ENCODE measurements at regions not wholly inside any gene's neighbourhood (a gene's known extent, or its start where the extent isn't known, plus 50 kb on each side); places are given as distances from the start of the nearest gene placed in this dataset.
A peak's percentile ranks its signal among the peaks of the same experiment; 100 is the strongest.

DNA sequence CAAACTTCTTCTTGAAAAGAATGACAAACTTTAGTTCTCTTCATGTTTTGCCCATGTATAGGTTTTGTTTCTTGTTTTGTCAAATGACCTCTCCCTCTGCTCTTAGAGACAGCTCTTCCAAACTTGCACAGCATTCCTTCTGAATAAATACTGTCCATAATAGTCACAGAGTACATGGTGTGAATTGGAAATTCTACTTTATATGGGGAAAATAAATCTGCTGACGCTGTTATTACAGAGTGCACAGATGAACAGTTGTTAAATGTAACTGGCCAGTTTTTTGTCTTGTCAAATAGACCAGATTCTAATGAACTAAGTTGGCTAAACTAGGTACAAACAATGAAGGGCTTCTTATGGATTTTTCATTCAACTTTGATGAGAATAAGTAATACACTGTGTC lies 115.8 kb upstream of the DTNA start:
- H3K27ac Mint-ChIP-seq: peak overlapping the region in 1 of 3 experiments; percentile 80
- H3K9me3 Mint-ChIP-seq: no peaks in the 10 kb centered on the region
- peak overlapping the region in 2 of 3 experiments; percentile 85 to 89 for H3K4me3 Mint-ChIP-seq
- H3K27me3 Mint-ChIP-seq (ENCODE audit: low read depth): no peaks in the 10 kb centered on the region
- H3K36me3 Mint-ChIP-seq (ENCODE audit: low read depth): no peaks in the 10 kb centered on the region
- TF ChIP-seq, protein P1, sequence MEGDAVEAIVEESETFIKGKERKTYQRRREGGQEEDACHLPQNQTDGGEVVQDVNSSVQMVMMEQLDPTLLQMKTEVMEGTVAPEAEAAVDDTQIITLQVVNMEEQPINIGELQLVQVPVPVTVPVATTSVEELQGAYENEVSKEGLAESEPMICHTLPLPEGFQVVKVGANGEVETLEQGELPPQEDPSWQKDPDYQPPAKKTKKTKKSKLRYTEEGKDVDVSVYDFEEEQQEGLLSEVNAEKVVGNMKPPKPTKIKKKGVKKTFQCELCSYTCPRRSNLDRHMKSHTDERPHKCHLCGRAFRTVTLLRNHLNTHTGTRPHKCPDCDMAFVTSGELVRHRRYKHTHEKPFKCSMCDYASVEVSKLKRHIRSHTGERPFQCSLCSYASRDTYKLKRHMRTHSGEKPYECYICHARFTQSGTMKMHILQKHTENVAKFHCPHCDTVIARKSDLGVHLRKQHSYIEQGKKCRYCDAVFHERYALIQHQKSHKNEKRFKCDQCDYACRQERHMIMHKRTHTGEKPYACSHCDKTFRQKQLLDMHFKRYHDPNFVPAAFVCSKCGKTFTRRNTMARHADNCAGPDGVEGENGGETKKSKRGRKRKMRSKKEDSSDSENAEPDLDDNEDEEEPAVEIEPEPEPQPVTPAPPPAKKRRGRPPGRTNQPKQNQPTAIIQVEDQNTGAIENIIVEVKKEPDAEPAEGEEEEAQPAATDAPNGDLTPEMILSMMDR (IDR thresholded peaks at IDR 0.05; ENCODE audit: unreplicated experiment in 3 of 3): no peak
- H3K4me1 Mint-ChIP-seq: peaks cover 50% of the 10 kb centered on the region

DNA sequence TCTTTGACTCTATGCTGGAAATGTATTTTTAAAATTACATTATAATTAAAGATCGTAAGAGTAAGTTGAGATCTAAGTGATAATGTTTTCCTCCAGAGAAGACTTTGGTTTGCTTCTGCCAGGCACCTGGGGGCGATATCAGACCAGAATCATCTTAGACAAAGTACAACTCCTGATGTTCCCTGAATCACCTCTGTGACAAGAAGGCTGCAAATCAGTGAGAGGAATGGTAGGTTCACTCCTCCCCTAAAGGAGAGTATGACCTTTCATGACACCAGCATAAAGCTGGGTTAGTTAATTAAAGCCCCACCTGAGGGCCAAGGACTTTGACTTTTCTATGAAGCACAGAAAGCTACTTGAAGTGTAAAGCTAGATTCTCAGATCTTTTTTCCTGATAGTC lies 114.4 kb upstream of the DTNA start:
- H3K4me1 Mint-ChIP-seq: peaks cover 45% of the 10 kb centered on the region
- H3K9me3 Mint-ChIP-seq: no peaks in the 10 kb centered on the region
- no peak overlapping the region for H3K27ac Mint-ChIP-seq
- no peaks in the 10 kb centered on the region for H3K27me3 Mint-ChIP-seq (ENCODE audit: low read depth)
- H3K4me3 Mint-ChIP-seq: peak overlapping the region in 2 of 3 experiments; percentile 21 to 67
- no peaks in the 10 kb centered on the region for H3K36me3 Mint-ChIP-seq (ENCODE audit: low read depth)
- TF ChIP-seq, protein P1 (IDR thresholded peaks at IDR 0.05; ENCODE audit: unreplicated experiment in 3 of 3): peak; percentile 16 to 41 (median 27)

DNA sequence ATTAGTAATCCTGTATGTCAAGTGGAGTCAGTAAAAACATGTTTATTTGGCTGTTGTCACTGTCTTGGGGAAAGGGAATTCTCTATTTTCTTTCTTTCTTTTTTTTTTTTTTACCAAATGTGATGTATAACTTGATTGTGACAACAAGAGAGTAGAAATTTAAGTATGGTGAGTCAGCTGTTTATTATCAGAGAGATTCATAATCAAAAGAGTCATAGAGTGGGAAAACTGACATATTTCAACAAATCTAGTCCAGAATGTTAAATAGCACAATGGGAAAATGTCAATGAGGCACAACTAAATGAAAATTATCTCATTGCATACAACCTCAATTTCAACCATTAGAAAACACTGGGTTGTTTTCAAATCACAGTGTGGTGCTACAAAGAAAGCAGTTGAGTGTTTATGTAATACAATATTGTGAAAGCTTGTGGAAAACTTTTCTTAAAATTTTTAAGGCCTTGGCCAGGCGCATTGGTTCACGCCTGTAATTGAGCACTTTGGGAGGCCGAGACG lies 111.9 kb upstream of the DTNA start:
- Mint-ChIP-seq H3K36me3 (ENCODE audit: low read depth) (no peaks in the 10 kb centered on the region), H3K4me3 (no peak overlapping the region), H3K27me3 (ENCODE audit: low read depth) (no peaks in the 10 kb centered on the region), H3K27ac (no peak overlapping the region), H3K9me3 (no peaks in the 10 kb centered on the region), H3K4me1 (peaks cover 28% of the 10 kb centered on the region)
- TF ChIP-seq, protein P1 (IDR thresholded peaks at IDR 0.05; ENCODE audit: unreplicated experiment in 3 of 3): no peak

DNA sequence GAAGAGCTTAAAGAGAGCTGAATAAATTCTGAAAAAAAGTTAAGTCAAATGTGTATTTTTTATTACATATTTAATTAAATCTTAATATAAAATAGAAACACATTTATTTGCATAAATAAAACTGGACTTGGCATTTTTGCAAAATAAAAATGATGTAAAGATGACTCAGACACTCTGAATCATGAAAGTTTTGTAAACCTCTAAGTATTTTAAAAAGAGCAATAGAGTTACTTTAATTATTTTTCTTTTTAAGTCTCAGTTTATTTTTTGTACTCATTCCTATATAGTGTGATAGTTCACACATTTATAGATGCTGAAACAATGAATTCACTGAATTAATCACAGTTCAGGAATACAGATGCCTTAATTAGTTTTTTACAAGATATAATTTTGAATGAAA lies 109.9 kb upstream of the DTNA start:
- no peak overlapping the region for H3K4me3 Mint-ChIP-seq

DNA sequence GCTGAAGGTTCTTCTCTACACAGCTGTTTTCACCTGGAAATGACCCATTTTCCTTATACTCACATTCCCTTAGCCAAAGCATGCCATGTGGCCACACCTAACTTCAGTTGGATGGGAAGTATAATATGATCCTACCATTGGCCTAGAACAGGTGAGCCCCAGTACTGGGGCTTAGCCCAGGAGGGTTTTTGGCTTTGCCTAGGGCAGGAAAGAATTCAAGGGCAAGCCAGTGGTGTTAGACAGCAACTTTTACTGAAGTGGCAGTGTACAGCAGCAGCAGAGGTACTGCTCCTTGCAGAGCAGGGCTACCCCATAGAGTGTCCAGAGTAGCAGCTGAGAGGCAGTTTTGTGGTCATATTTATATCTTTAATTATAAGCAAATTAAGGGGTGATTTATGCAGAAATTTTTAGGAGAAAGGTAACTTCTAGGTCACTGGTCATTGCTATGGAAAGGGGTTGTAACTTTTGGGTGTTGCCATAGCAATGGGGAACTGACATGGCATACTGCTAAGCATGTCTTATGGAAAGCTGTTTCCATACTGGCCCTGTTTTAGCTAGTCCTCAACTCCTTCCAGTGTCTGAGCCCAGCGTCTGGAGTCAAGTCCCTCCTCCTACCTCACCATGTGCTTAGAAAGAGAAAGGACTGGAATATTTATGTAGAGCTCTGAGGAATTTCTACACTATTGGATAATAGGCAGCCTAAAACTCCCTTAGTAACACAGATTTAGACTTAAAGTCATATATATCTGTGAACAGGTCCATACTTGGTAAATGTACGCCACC lies 109.0 kb upstream of the DTNA start:
- Mint-ChIP-seq H3K27me3 (ENCODE audit: low read depth) (no peaks in the 10 kb centered on the region), H3K36me3 (ENCODE audit: low read depth) (no peaks in the 10 kb centered on the region)

More for the DNA sequence above, 109.9 kb upstream of the DTNA start:
- TF ChIP-seq, protein P1 (IDR thresholded peaks at IDR 0.05; ENCODE audit: unreplicated experiment in 3 of 3): no peak
- Mint-ChIP-seq H3K27me3 (ENCODE audit: low read depth) (no peaks in the 10 kb centered on the region), H3K27ac (no peak overlapping the region), H3K36me3 (ENCODE audit: low read depth) (no peaks in the 10 kb centered on the region), H3K4me1 (peaks cover 19% of the 10 kb centered on the region), H3K9me3 (no peaks in the 10 kb centered on the region)

More for the DNA sequence above, 109.0 kb upstream of the DTNA start:
- Mint-ChIP-seq H3K4me3 (no peak overlapping the region), H3K27ac (peak overlapping the region in 1 of 3 experiments; percentile 4), H3K4me1 (peaks cover 26% of the 10 kb centered on the region), H3K9me3 (no peaks in the 10 kb centered on the region)
- TF ChIP-seq, protein P1 (IDR thresholded peaks at IDR 0.05; ENCODE audit: unreplicated experiment in 3 of 3): no peak

All from nephron (organoid).